Activated naive CD4-positive, alpha-beta T cell treated with anti-CD3 and anti-CD28 coated beads for 36 hours (primary cell): ENCODE measurements at regions not wholly inside any gene's neighbourhood (a gene's known extent, or its start where the extent isn't known, plus 50 kb on each side); places are given as distances from the start of the nearest gene placed in this dataset.

ENCODE experiments used
- CTCF ChIA-PET: fragments of 350-600 bp; sonication (Branson Sonifier 250); formaldehyde crosslinking; loops from one replicate; lab custom pipeline; 2021; ENCODE audit warnings: antibody characterized with exemption; lab: Charles Lee
- DNase-seq: peaks from one replicate; pipeline ENCODE4 v3.0.0-alpha.2; 2020
- H3K27ac Mint-ChIP-seq: one replicate; pipeline ENCODE4 v1.8.0; 2021; ENCODE audit warnings: mild to moderate bottlenecking, mixed read lengths
- H3K27me3 Mint-ChIP-seq: one replicate; pipeline ENCODE4 v1.8.0; 2021; ENCODE audit warnings: low read depth, mixed read lengths
- H3K36me3 Mint-ChIP-seq: one replicate; pipeline ENCODE4 v1.8.0; 2021; ENCODE audit warnings: low read depth, mixed read lengths
- H3K4me1 Mint-ChIP-seq: one replicate; pipeline ENCODE4 v1.8.0; 2021; ENCODE audit warnings: low read depth, mixed read lengths
- H3K4me3 Mint-ChIP-seq: one replicate; pipeline ENCODE4 v1.8.0; 2021; ENCODE audit warnings: mild to moderate bottlenecking, moderate library complexity, mixed read lengths
- H3K9me3 Mint-ChIP-seq: one replicate; pipeline ENCODE4 v1.8.0; 2021; ENCODE audit warnings: mixed read lengths
- intact Hi-C: fragments of 100-400 bp; cut with micrococcal nuclease; formaldehyde crosslinking; loops from one replicate; pipeline ENCODE4 v1.15.1; 2023

DNA sequence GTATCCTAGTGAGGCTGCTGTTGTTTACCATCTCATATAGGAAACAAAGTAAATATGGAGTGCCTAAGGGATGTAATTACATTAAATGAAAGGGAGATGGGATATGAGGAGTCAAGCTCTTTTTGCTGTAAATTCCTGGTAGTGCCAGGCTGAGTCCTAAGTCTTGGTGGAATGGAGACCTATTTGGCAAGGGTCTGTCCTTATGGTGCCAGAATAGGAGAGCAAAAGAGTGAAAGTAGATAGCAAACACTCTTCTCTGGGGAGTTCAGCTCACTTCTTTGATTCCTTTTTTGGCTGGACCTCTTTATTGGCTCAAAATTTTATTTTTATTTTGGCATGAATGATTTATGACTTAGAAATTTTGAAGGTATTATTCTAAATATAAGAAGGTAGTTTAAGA is 380.8 kb downstream of the TMEM232 start:
- Mint-ChIP-seq H3K27me3 (no peaks in the 10 kb centered on the region), H3K27ac (no peak overlapping the region), H3K4me3 (no peak overlapping the region), H3K9me3 (no peaks in the 10 kb centered on the region), H3K36me3 (no peaks in the 10 kb centered on the region), H3K4me1 (no peaks in the 10 kb centered on the region)
- CTCF ChIA-PET: no interaction called here
- no peak for DNase-seq
- intact Hi-C loops: no loop called here

DNA sequence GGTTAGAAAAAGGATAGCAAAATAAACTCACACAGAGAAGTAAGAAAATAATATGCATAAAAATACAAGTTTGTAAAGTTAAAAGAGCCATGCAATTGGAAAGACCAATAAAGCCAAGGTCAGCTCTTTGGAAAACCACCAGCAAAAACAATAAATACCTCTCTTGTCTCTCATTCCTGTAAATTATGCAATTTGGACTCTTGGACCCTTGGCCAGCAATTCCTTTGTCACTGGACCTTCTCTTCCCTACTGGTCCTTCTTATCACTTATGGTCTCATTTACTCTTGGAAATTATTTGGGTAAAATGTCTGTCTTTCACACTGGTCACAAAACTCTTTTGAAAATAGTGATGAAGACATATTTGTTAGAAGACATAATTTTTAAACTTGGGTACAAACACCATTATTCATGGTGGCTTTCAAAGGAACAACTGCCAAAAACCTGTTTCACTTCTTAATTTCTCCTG is 379.5 kb downstream of the TMEM232 start:
- no peaks in the 10 kb centered on the region for H3K9me3 Mint-ChIP-seq
- no peak overlapping the region for H3K4me3 Mint-ChIP-seq
- no peaks in the 10 kb centered on the region for H3K27me3 Mint-ChIP-seq
- CTCF ChIA-PET: interaction anchor here (0.6 kb wide), 1 partner anchor 525 kb away, joined by 3 read pairs; no protein-coding TSS in a partner anchor
- intact Hi-C loops: no loop called here
- no peaks in the 10 kb centered on the region for H3K4me1 Mint-ChIP-seq
- H3K36me3 Mint-ChIP-seq: no peaks in the 10 kb centered on the region
- no peak for DNase-seq
- no peak overlapping the region for H3K27ac Mint-ChIP-seq

DNA sequence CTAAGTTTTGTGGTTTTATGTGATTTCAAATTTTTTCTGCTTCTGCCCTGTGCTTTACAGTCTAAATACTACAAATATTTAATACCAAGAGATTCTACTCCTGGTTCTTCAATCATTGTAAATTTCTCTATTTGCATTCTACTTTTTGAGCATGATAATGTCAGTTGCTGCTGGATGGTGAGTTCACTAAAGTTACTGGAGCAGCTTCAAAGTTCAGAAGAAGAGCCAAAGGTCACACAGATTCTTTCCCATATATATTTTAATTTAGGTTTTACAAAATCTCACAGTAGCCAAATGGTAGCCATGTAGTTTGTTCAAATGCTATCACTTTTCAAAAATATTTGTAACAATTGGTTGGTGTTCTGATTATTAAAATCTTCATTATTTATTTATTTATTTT is 378.7 kb downstream of the TMEM232 start:
- intact Hi-C loops: no loop called here
- CTCF ChIA-PET: no interaction called here
- Mint-ChIP-seq H3K27me3 (no peaks in the 10 kb centered on the region), H3K4me3 (no peak overlapping the region), H3K36me3 (no peaks in the 10 kb centered on the region), H3K4me1 (no peaks in the 10 kb centered on the region), H3K9me3 (no peaks in the 10 kb centered on the region), H3K27ac (no peak overlapping the region)
- no peak for DNase-seq

DNA sequence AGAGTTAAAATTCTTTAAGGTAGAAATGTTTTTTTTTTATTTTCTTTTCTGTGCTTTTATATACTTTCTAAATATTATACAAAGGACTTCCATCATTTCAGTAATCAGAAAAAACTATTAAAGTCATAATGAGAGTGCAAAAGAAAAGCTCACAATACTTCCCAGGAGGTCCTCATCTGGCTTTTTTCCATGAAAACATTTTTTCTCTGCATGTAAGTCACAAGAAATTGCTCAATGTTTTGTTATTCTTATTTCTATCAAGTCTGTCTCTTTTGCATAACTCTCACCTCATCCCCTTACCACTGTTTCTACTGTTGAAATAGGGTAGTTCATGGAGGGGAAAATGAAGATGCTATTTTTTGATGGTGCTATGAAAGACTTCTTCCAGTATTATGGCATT is 375.0 kb downstream of the TMEM232 start:
- Mint-ChIP-seq H3K36me3 (no peaks in the 10 kb centered on the region), H3K27ac (no peak overlapping the region), H3K4me3 (no peak overlapping the region), H3K4me1 (no peaks in the 10 kb centered on the region), H3K27me3 (no peaks in the 10 kb centered on the region), H3K9me3 (no peaks in the 10 kb centered on the region)
- no peak for DNase-seq
- intact Hi-C loops: no loop called here
- CTCF ChIA-PET: no interaction called here

DNA sequence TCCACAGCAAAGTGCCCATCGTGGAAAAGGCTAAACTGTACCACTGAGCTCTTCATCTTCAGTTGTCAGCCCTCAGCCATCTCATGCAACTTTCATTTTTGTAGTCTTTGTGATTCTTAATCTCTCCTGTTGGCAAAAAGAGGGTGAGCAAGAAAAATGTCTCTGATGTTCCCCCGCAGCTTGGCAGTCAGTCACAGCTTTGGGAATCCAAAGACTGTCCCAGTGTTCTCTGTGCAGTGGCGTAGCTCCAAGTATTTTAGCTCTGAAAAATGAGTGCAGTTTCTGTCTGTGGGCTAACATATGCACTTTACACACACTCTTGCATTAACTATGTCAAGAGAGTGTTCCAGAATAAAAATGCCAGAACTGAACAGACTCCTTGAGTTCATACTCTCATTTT is 372.2 kb downstream of the TMEM232 start:
- CTCF ChIA-PET: no interaction called here
- no peaks in the 10 kb centered on the region for H3K27me3 Mint-ChIP-seq
- DNase-seq: no peak
- H3K27ac Mint-ChIP-seq: no peak overlapping the region
- no peaks in the 10 kb centered on the region for H3K36me3 Mint-ChIP-seq
- H3K4me1 Mint-ChIP-seq: no peaks in the 10 kb centered on the region
- intact Hi-C loops: no loop called here
- no peaks in the 10 kb centered on the region for H3K9me3 Mint-ChIP-seq
- no peak overlapping the region for H3K4me3 Mint-ChIP-seq

DNA sequence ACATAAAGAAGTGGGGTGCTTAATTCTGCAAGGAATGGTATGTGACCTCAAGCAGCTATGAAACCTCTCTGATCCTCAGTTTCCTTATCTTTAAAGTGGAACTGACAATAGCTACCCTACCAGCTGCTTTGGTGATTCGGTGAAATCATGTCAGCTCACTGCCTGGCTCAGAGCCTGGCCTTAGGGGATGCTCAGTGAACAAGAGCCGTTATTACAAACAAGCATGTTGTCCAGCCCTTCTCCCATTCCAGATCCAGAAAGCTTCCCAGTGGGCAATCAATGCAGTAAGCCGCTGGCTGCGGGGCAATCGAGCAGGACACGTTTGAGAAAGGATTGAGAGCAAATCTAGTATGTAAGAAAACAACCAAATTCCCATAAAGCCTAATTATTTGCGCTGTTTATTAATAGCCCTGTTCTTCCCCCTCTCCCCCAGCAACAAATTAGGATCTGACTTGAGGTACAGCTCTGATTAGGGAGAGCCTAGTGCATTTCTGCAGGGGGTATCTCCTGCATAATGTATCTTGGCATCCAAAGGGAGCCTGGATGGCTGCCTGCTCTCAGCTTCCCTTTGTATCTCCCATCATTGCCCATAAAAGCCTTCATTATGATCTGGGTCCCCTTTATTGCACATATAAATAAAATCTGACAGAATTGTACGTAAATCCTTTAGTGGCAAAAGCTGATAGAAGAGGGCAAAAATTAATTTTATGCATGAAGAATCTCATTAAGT is 371.4 kb downstream of the TMEM232 start:
- no peaks in the 10 kb centered on the region for H3K9me3 Mint-ChIP-seq
- H3K27ac Mint-ChIP-seq: no peak overlapping the region
- no peak overlapping the region for H3K4me3 Mint-ChIP-seq
- H3K36me3 Mint-ChIP-seq: no peaks in the 10 kb centered on the region
- no peaks in the 10 kb centered on the region for H3K4me1 Mint-ChIP-seq
- DNase-seq: no peak
- intact Hi-C loops: no loop called here
- CTCF ChIA-PET: no interaction called here
- H3K27me3 Mint-ChIP-seq: no peaks in the 10 kb centered on the region

DNA sequence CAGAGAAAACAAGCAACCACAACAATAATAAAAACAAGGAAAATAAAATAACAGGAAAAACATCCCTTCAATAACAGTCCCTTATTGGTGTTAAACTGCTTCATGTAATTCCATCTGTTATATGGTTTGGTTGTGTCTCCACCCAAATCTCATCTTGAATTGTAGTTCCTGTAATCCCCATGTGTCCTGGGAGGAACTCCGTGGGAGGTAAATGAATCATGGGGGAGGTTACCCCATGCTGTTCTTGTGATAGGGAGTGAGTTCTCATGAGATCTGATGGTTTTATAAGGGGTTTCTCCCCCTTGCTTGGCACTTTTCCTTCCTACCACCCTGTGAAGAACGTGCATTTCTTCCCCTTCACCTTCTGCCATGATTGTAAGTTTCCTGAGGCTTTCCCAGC is 369.8 kb downstream of the TMEM232 start:
- CTCF ChIA-PET: no interaction called here
- Mint-ChIP-seq H3K36me3 (no peaks in the 10 kb centered on the region), H3K4me3 (no peak overlapping the region), H3K27ac (no peak overlapping the region), H3K9me3 (no peaks in the 10 kb centered on the region), H3K27me3 (no peaks in the 10 kb centered on the region), H3K4me1 (no peaks in the 10 kb centered on the region)
- no peak for DNase-seq
- intact Hi-C loops: no loop called here

DNA sequence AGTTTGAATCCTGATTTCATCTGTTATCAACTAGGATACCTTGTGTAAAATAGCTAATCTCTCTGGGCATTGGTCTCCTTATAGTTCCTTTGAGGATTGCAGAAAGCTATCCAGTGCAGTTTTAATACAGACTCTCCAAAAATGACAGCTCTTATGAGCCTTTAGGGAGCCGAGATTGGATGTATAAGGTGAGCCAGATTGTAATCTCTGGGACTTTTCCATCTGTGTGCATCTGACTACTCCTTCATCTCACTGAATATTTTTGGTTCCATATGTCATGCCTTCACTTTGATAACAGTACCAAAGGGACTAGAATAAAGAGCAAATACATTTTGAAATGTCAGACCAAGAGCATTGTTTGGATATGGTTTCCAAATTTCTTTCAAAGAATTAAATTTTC is 367.2 kb downstream of the TMEM232 start:
- no peak for DNase-seq
- Mint-ChIP-seq H3K27me3 (no peaks in the 10 kb centered on the region), H3K27ac (no peak overlapping the region), H3K36me3 (no peaks in the 10 kb centered on the region), H3K4me3 (no peak overlapping the region), H3K4me1 (no peaks in the 10 kb centered on the region), H3K9me3 (no peaks in the 10 kb centered on the region)
- CTCF ChIA-PET: no interaction called here
- intact Hi-C loops: no loop called here

DNA sequence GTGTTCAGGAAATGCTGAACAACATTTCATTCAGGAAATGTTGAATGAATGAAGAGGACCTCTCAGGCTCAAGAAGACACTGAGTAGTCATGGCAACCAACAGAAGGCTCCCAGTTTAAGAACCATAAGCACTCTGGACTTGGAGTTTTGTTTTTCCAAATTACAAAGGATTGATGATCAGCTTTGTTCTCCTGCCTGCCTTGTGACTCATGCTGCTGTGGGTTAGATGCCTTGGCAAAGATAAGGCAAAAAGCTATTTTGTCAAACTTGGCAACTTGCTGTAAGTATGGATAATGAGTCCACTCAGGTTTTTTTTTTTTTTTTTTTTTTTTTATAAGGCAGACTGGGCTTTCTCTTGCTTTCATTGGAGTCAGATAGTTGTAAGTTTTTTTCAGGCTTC is 365.0 kb downstream of the TMEM232 start:
- CTCF ChIA-PET: interaction anchor here (0.9 kb wide), 1 partner anchor 11 kb away, joined by 3 read pairs; no protein-coding TSS in a partner anchor
- Mint-ChIP-seq H3K27me3 (peaks cover 2% of the 10 kb centered on the region), H3K9me3 (no peaks in the 10 kb centered on the region), H3K4me1 (no peaks in the 10 kb centered on the region), H3K36me3 (no peaks in the 10 kb centered on the region), H3K27ac (no peak overlapping the region), H3K4me3 (no peak overlapping the region)
- intact Hi-C loops: no loop called here
- no peak for DNase-seq

DNA sequence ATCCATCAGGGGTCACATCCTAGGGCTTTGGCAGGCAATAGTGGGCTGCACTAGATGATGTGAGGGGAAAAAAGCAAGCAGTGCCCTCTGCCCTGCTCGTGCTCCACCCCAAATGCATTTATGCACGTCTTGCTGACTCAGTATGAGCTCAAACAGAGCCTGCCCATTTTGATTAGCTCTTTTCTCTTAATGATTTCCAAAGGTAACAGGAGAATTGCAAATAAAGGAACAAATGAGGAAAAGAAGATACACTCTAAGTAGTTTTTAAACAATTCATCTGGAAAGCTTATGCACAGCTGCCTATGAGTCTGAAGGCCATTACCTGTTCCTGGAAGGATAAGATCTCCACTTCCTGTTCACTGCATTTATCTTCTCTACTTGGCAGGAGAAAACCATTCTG is 364.2 kb downstream of the TMEM232 start:
- CTCF ChIA-PET: interaction anchor here (0.5 kb wide), 1 partner anchor 660 kb away, joined by 3 read pairs; no protein-coding TSS in a partner anchor
- no peak overlapping the region for H3K27ac Mint-ChIP-seq
- H3K4me1 Mint-ChIP-seq: no peaks in the 10 kb centered on the region
- H3K36me3 Mint-ChIP-seq: no peaks in the 10 kb centered on the region
- no peak overlapping the region for H3K4me3 Mint-ChIP-seq
- no peak for DNase-seq
- no peaks in the 10 kb centered on the region for H3K9me3 Mint-ChIP-seq
- H3K27me3 Mint-ChIP-seq: peaks cover 2% of the 10 kb centered on the region
- intact Hi-C loops: no loop called here

DNA sequence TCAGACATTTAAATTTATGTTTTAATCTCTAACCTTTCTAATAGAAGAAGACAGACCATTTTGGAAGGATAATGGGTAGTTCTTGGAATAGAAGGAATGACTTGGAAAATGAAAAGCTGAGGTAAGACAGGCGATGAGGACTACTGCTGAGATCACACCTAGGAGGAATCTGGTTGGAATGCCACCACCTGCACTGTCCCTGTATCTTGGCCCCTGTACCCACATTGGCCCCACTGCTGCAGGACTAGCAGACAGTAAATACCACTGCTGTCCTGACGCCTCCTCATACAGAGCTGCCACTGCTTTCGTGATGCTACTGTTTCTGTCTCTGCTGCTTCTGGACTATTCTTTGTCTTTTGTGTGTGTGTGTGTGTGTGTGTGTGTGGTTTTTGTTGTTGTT is 359.8 kb downstream of the TMEM232 start:
- no peaks in the 10 kb centered on the region for H3K9me3 Mint-ChIP-seq
- H3K27ac Mint-ChIP-seq: no peak overlapping the region
- DNase-seq: no peak
- CTCF ChIA-PET: no interaction called here
- H3K4me1 Mint-ChIP-seq: peaks cover 1% of the 10 kb centered on the region
- peaks cover 2% of the 10 kb centered on the region for H3K27me3 Mint-ChIP-seq
- no peak overlapping the region for H3K4me3 Mint-ChIP-seq
- no peaks in the 10 kb centered on the region for H3K36me3 Mint-ChIP-seq
- intact Hi-C loops: no loop called here
